Body of pancreas (tissue), 4 donors: ENCODE measurements at regions not wholly inside any gene's neighbourhood (a gene's known extent, or its start where the extent isn't known, plus 50 kb on each side); places are given as distances from the start of the nearest gene placed in this dataset.

Experiments
- ATAC-seq: fragments of 150-250 bp; one replicate; pipeline ENCODE4 v1.9.1; 2016
- DNase-seq, 4 donors: peaks; one replicate each; pipeline ENCODE4 v3.0.0-alpha.2; 2019
- H3K27ac ChIP-seq, 4 donors: fragments of 200-600 bp; sonication (generic); 1 replicate in 3 of 4; 2 replicates in 1 of 4; pipeline versions ENCODE4 v1.5.1 to v1.6.1; 2016 to 2019; ENCODE audit warnings: mild to moderate bottlenecking in 1 of 4, mixed read lengths in 1 of 4, moderate library complexity in 1 of 4
- H3K27me3 ChIP-seq, 2 donors: fragments of 200-600 bp; sonication (generic); one replicate each; pipeline ENCODE4 v1.6.0; 2016; ENCODE audit warnings: mild to moderate bottlenecking in 1 of 2
- H3K36me3 ChIP-seq, 2 donors: fragments of 200-600 bp; sonication (generic); replicated peaks in 1 of 2; 2 replicates each; pipeline ENCODE4 v1.5.1; 2016; ENCODE audit warnings: low read depth in 2 of 2; ENCODE audit not compliant: insufficient read depth in 1 of 2
- H3K4me1 ChIP-seq: fragments of 200-600 bp; sonication (generic); one replicate; pipeline ENCODE4 v1.6.0; 2016
- H3K4me3 ChIP-seq, 2 donors: fragments of 200-600 bp; sonication (generic); 1 replicate in 1 of 2; 2 replicates in 1 of 2; pipeline ENCODE4 v1.5.1; 2016 to 2019
- H3K9me3 ChIP-seq, 3 donors: fragments of 200-600 bp; sonication (generic); 1 replicate in 2 of 3; 2 replicates in 1 of 3; pipeline ENCODE4 v1.5.1; 2016
- POLR2A ChIP-seq, 3 donors: fragments of 450-650 bp; IDR thresholded peaks; one replicate each; pipeline ENCODE4 v1.6.1; 2016; ENCODE audit warnings: antibody characterized with exemption in 3 of 3, mild to moderate bottlenecking in 2 of 3
- WGBS, 2 donors: methylation state at CpG; one replicate each; pipeline ENCODE4 v1.1.5; 2017; 5-methylcytosine and 5-hydroxymethylcytosine counted together
- intact Hi-C: fragments of 100-400 bp; cut with DNase I; formaldehyde crosslinking; loops from one replicate; pipeline ENCODE4 v1.15.1; 2023
- TF ChIP-seq, protein P1 (sequence below), 7 experiments: fragments of 450-650 bp in 4 of 7; fragments of 200-600 bp in 3 of 7; sonication (generic) in 3 of 7; IDR thresholded peaks; one replicate each; pipeline ENCODE4 v1.5.1; 2016 to 2019; ENCODE audit warnings: antibody characterized with exemption in 7 of 7

DNA sequence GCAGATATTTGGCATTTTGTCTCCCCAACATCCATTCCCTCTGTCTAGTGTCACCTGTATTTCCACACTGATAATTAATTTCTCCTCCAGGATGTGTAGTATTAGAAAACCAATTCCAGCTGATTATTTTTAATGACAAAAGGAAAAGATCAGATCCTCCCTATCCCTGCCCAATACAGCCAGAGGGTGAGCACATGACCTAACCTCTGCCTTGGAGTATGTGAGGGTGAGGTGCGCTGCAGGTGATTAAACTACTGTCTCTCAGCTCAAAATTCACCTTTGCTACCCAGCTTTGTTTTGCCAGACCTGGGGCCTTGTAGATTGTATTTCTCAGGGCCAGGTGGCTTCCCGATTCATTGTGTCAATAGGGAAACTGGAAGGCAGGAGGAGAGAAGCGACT, 402.1 kb downstream of the PRELID2 start:
- no peaks in the 10 kb centered on the region for H3K4me1 ChIP-seq
- no peak overlapping the region for H3K27ac ChIP-seq
- DNase-seq (no peak), ATAC-seq (no peak)
- no peak overlapping the region for H3K4me3 ChIP-seq
- TF ChIP-seq, protein P1, sequence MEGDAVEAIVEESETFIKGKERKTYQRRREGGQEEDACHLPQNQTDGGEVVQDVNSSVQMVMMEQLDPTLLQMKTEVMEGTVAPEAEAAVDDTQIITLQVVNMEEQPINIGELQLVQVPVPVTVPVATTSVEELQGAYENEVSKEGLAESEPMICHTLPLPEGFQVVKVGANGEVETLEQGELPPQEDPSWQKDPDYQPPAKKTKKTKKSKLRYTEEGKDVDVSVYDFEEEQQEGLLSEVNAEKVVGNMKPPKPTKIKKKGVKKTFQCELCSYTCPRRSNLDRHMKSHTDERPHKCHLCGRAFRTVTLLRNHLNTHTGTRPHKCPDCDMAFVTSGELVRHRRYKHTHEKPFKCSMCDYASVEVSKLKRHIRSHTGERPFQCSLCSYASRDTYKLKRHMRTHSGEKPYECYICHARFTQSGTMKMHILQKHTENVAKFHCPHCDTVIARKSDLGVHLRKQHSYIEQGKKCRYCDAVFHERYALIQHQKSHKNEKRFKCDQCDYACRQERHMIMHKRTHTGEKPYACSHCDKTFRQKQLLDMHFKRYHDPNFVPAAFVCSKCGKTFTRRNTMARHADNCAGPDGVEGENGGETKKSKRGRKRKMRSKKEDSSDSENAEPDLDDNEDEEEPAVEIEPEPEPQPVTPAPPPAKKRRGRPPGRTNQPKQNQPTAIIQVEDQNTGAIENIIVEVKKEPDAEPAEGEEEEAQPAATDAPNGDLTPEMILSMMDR (IDR thresholded peaks at IDR 0.05): no peak
- no peak for TF ChIP-seq POLR2A (IDR thresholded peaks at IDR 0.05)
- WGBS, 2 donors: 81 to 88% methylated on average over 3 of the region's 3 CpGs
- H3K27me3 ChIP-seq: no peaks in the 10 kb centered on the region
- intact Hi-C loops: no loop called here
- H3K36me3 ChIP-seq: no peaks in the 10 kb centered on the region
- H3K9me3 ChIP-seq: no peaks in the 10 kb centered on the region

DNA sequence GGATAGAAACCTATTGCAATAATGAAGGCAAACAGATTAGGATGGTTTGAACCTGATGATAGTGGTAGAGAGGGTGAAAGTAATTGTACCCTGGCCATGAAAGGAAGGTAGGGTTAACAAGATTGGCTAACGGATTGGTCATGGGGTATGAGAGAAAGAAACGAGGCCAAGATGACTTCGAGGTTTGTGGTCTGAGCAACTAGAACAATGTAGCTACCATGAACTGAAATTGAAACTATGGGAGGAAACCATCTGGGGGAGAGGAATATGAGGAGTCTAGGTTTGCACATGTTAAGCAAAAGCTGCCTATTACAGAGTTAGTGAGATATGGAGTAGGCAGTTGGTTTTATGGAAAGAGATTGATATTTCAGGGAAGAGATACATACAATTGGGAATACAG, 406.0 kb downstream of the PRELID2 start:
- no peaks in the 10 kb centered on the region for H3K27me3 ChIP-seq
- DNase-seq (no peak), ATAC-seq (no peak)
- no peak for TF ChIP-seq POLR2A (IDR thresholded peaks at IDR 0.05)
- TF ChIP-seq, protein P1 (IDR thresholded peaks at IDR 0.05): no peak
- no peak overlapping the region for H3K4me3 ChIP-seq
- intact Hi-C loops: no loop called here
- H3K9me3 ChIP-seq: no peaks in the 10 kb centered on the region
- no peak overlapping the region for H3K27ac ChIP-seq
- no peaks in the 10 kb centered on the region for H3K36me3 ChIP-seq
- no peaks in the 10 kb centered on the region for H3K4me1 ChIP-seq
- 65 to 77% methylated on average over 3 of the region's 3 CpGs for WGBS, 2 donors

DNA sequence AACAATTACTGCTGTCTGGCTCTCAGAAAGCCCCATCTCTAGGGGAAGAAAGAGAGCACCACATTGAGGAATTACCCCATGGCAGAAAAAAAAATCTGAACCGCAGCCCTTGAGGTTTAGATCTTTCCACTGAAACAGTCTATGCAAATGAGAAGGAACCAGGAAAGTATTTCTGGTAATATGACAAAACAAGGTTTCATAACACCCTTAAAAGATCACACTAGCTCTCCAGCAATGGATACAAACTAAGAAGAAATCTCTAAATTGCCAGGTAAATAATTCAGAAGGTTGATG, 427.1 kb downstream of the PRELID2 start:
- intact Hi-C loops: no loop called here
- DNase-seq (no peak), ATAC-seq (no peak)
- TF ChIP-seq POLR2A (IDR thresholded peaks at IDR 0.05): no peak
- TF ChIP-seq, protein P1 (IDR thresholded peaks at IDR 0.05): no peak
- Histone ChIP-seq H3K27ac (no peak overlapping the region), H3K9me3 (no peaks in the 10 kb centered on the region), H3K4me3 (no peak overlapping the region), H3K27me3 (no peaks in the 10 kb centered on the region), H3K4me1 (no peaks in the 10 kb centered on the region), H3K36me3 (no peaks in the 10 kb centered on the region)
- 78 to 100% methylated on average over 1 of the region's 1 CpG for WGBS, 2 donors

DNA sequence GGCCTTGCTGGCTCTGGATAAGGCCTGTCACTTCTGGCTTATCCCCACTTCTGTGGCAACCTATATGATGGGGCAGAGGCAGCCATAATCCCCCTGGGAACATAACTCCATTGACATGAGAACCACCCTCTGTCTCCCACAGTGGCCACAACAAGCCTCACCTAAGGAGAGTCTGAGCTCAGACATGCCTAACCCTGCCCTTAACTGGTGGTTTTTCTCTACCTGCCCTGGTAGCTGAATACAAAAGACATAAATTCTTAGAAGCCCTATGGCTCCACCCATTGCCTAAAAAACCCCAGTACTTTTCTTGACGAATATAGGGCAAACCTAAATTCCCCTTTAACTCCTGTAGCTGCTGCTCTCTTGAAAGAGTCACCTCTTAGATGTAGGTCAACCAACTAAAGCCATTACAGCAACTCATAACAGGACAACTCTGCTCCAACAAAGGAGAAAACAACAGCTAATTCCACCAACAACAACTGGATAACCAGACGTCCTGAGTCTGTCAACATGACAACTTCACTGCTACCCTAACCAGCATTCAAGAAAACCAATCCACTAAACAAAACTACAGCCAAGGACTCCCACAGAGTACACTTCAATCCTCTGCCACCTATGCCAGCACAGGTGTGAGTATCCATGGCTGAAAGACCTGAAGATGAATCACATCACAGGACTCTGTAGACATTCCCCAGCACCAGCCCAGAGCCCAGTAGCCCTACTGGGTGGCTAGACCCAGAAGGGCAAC, 427.7 kb downstream of the PRELID2 start:
- WGBS, 2 donors: 74 to 77% methylated on average over 2 of the region's 2 CpGs
- H3K27me3 ChIP-seq: no peaks in the 10 kb centered on the region
- no peak for TF ChIP-seq POLR2A (IDR thresholded peaks at IDR 0.05)
- no peak overlapping the region for H3K4me3 ChIP-seq
- no peaks in the 10 kb centered on the region for H3K36me3 ChIP-seq
- DNase-seq (no peak), ATAC-seq (no peak)
- intact Hi-C loops: no loop called here
- no peaks in the 10 kb centered on the region for H3K9me3 ChIP-seq
- H3K27ac ChIP-seq: no peak overlapping the region
- H3K4me1 ChIP-seq: no peaks in the 10 kb centered on the region

DNA sequence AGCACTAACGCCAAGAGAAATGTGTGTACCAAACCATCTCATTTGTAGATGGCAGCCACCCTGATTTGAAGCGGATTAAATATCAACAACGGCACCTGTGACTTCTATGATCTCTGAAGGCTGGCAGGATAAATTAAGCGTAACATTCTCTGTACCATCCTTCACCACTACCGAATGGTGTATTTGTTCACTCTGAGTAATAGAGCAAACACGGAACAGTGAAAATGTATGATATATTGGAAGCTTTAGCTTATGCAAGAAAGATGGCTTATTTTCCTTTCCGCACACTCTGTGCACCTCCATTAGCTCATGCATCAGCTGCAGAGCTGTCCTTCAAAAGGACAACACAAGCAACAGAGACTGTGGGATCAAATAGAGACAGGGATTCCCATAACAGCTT, 431.1 kb downstream of the PRELID2 start:
- no peak for DNase-seq
- H3K9me3 ChIP-seq: no peaks in the 10 kb centered on the region
- no peaks in the 10 kb centered on the region for H3K4me1 ChIP-seq
- no peak for TF ChIP-seq POLR2A (IDR thresholded peaks at IDR 0.05)
- TF ChIP-seq, protein P1 (IDR thresholded peaks at IDR 0.05): no peak
- H3K36me3 ChIP-seq: no peaks in the 10 kb centered on the region
- no peak for ATAC-seq
- no peak overlapping the region for H3K27ac ChIP-seq
- no peaks in the 10 kb centered on the region for H3K27me3 ChIP-seq
- H3K4me3 ChIP-seq: no peak overlapping the region
- intact Hi-C loops: no loop called here
- 86 to 93% methylated on average over 7 of the region's 7 CpGs for WGBS, 2 donors
